Ovary (tissue), 3 donors: ENCODE measurements at regions not wholly inside any gene's neighbourhood (a gene's known extent, or its start where the extent isn't known, plus 50 kb on each side); places are given as distances from the start of the nearest gene placed in this dataset.

Experiments used
- POLR2A ChIP-seq: fragments of 450-650 bp; IDR thresholded peaks from one replicate; pipeline ENCODE4 v1.6.1; 2017; ENCODE audit warnings: antibody characterized with exemption, mild to moderate bottlenecking, moderate library complexity
- TF ChIP-seq, protein P1 (sequence below), 3 donors: fragments of 450-650 bp in 2 of 3; fragments of 200-600 bp in 1 of 3; IDR thresholded peaks; one replicate each; pipeline versions ENCODE4 v1.5.1 to v1.8.0; 2016 to 2022; ENCODE audit warnings: antibody characterized with exemption in 3 of 3, mild to moderate bottlenecking in 1 of 3
- donor health status: DM: no; HTN: no; CAD: no.

DNA sequence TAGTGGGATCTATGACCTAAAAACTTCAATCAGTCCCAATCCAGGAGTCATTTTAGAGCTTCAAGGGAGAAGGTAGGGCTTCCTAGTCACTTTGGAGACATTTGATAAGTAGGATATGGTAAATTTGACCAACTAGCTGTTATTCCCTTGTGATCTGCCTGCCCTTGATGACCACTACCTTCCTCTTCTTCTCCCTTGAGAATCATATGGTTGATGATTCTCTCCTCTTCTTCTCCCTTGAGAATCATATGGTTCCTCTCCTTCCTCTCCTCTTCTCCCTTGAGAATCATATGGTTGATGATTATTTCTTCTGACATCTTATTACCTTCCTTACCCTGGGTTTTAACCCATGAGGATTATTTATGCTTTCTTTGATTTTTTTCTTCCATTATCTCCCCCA, 482.6 kb upstream of the TENM3 start:
- TF ChIP-seq, protein P1, sequence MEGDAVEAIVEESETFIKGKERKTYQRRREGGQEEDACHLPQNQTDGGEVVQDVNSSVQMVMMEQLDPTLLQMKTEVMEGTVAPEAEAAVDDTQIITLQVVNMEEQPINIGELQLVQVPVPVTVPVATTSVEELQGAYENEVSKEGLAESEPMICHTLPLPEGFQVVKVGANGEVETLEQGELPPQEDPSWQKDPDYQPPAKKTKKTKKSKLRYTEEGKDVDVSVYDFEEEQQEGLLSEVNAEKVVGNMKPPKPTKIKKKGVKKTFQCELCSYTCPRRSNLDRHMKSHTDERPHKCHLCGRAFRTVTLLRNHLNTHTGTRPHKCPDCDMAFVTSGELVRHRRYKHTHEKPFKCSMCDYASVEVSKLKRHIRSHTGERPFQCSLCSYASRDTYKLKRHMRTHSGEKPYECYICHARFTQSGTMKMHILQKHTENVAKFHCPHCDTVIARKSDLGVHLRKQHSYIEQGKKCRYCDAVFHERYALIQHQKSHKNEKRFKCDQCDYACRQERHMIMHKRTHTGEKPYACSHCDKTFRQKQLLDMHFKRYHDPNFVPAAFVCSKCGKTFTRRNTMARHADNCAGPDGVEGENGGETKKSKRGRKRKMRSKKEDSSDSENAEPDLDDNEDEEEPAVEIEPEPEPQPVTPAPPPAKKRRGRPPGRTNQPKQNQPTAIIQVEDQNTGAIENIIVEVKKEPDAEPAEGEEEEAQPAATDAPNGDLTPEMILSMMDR (IDR thresholded peaks at IDR 0.05): no peak
- TF ChIP-seq POLR2A: no peak
